Neutrophil (primary cell): ENCODE measurements at regions not wholly inside any gene's neighbourhood (a gene's known extent, or its start where the extent isn't known, plus 50 kb on each side); places are given as distances from the start of the nearest gene placed in this dataset.
"Not testable (repeated sequence)": the region's sequence is repeated elsewhere in the genome, so short reads cannot be mapped to it uniquely, and the experiment has no call there.

Source experiments
- H3K27ac ChIP-seq: fragments of 200-600 bp; sonication (generic); 2 replicates; pipeline ENCODE4 v1.5.1; 2016; ENCODE audit warnings: mild to moderate bottlenecking, moderate library complexity
- H3K27me3 ChIP-seq: fragments of 200-600 bp; sonication (generic); 2 replicates; pipeline ENCODE4 v1.6.0; 2016; ENCODE audit warnings: mild to moderate bottlenecking
- H3K36me3 ChIP-seq: fragments of 200-600 bp; sonication (generic); 2 replicates; pipeline ENCODE4 v1.5.1; 2017
- H3K4me1 ChIP-seq, 2 experiments: fragments of 200-600 bp in 1 of 2; sonication (generic) in 1 of 2; 1 replicate in 1 of 2; 2 replicates in 1 of 2; pipeline versions ENCODE4 v1.5.1 to v1.6.1; 2013 to 2016; ENCODE audit warnings: low read depth in 1 of 2, low read length in 1 of 2, mild to moderate bottlenecking in 1 of 2, moderate library complexity in 1 of 2; ENCODE audit not compliant: control insufficient read depth in 1 of 2, insufficient read depth in 1 of 2
- H3K4me3 ChIP-seq, 2 experiments: fragments of 200-600 bp in 1 of 2; sonication (generic) in 1 of 2; 1 replicate in 1 of 2; 2 replicates in 1 of 2; pipeline ENCODE4 v1.5.1; 2013 to 2016; ENCODE audit warnings: low read depth in 1 of 2, low read length in 1 of 2, mild to moderate bottlenecking in 1 of 2, moderate library complexity in 1 of 2
- H3K9me3 ChIP-seq: fragments of 200-600 bp; sonication (generic); 2 replicates; pipeline ENCODE4 v1.5.1; 2016
- CTCF ChIP-seq: fragments of 200-600 bp; sonication (generic); IDR thresholded peaks from 2 replicates; pipeline ENCODE4 v1.5.1; 2016; ENCODE audit warnings: antibody characterized with exemption

GRCh38 chr3:153410517-153410916 lies 248.5 kb downstream of the RAP2B start:
- TF ChIP-seq CTCF: no peak
- no peak overlapping the region for H3K4me3 ChIP-seq

GRCh38 chr3:153414982-153415381 lies 253.0 kb downstream of the RAP2B start:
- H3K4me1 ChIP-seq: no peaks in the 10 kb centered on the region
- no peaks in the 10 kb centered on the region for H3K36me3 ChIP-seq
- no peak for TF ChIP-seq CTCF
- peaks cover 5% of the 10 kb centered on the region for H3K9me3 ChIP-seq
- H3K4me3 ChIP-seq: no peak overlapping the region
- no peak overlapping the region for H3K27ac ChIP-seq
- H3K27me3 ChIP-seq: peaks cover 7% of the 10 kb centered on the region

More at GRCh38 chr3:153410517-153410916, 248.5 kb downstream of the RAP2B start:
- Histone ChIP-seq H3K27me3 (peaks cover 14% of the 10 kb centered on the region), H3K4me1 (no peaks in the 10 kb centered on the region), H3K9me3 (no peaks in the 10 kb centered on the region), H3K27ac (no peak overlapping the region), H3K36me3 (no peaks in the 10 kb centered on the region)

- no peak overlapping the region for H3K4me3 ChIP-seq
- no peak for TF ChIP-seq CTCF
- no peaks in the 10 kb centered on the region for H3K4me1 ChIP-seq
- no peak overlapping the region for H3K27ac ChIP-seq
- no peaks in the 10 kb centered on the region for H3K27me3 ChIP-seq
- H3K9me3 ChIP-seq: peaks cover 8% of the 10 kb centered on the region
- H3K36me3 ChIP-seq: no peaks in the 10 kb centered on the region
These were observed 260.3 kb downstream of the RAP2B start for GRCh38 chr3:153422314-153422713.

GRCh38 chr3:153423820-153424219 lies 261.8 kb downstream of the RAP2B start:
- H3K36me3 ChIP-seq, H3K9me3 ChIP-seq, H3K27ac ChIP-seq, H3K27me3 ChIP-seq, H3K4me3 ChIP-seq, H3K4me1 ChIP-seq: not testable (repeated sequence)

GRCh38 chr3:153426344-153426743 lies 264.3 kb downstream of the RAP2B start:
- H3K4me1 ChIP-seq: no peaks in the 10 kb centered on the region
- H3K36me3 ChIP-seq: no peaks in the 10 kb centered on the region
- no peaks in the 10 kb centered on the region for H3K9me3 ChIP-seq
- H3K27me3 ChIP-seq: no peaks in the 10 kb centered on the region
- no peak overlapping the region for H3K4me3 ChIP-seq
- H3K27ac ChIP-seq: no peak overlapping the region
- no peak for TF ChIP-seq CTCF

- no peaks in the 10 kb centered on the region for H3K9me3 ChIP-seq
- H3K27ac ChIP-seq: no peak overlapping the region
- no peaks in the 10 kb centered on the region for H3K36me3 ChIP-seq
- no peak overlapping the region for H3K4me3 ChIP-seq
- no peaks in the 10 kb centered on the region for H3K4me1 ChIP-seq
- no peaks in the 10 kb centered on the region for H3K27me3 ChIP-seq
- no peak for TF ChIP-seq CTCF
These were observed 264.8 kb downstream of the RAP2B start for GRCh38 chr3:153426803-153427202.
